Stimulated activated memory B cell treated with anti-CD40 and anti-IgM and Interleukin-4, amounts not matched to agents 10 μg/mL and 1 μg/mL and 100 μg/mL, for 72 hours (primary cell): ENCODE measurements at regions not wholly inside any gene's neighbourhood (a gene's known extent, or its start where the extent isn't known, plus 50 kb on each side); places are given as distances from the start of the nearest gene placed in this dataset.

Source experiments
- ATAC-seq: fragments of 150-1000 bp; cut with Tn5 transposase; 2 replicates; pipeline ENCODE4 v1.10.0; 2021
- H3K27ac Mint-ChIP-seq: one replicate; pipeline ENCODE4 v1.8.0; 2022; ENCODE audit warnings: mild to moderate bottlenecking, mixed read lengths
- H3K27me3 Mint-ChIP-seq: one replicate; pipeline ENCODE4 v1.8.0; 2022; ENCODE audit warnings: mixed read lengths
- H3K36me3 Mint-ChIP-seq: one replicate; pipeline ENCODE4 v1.8.0; 2022; ENCODE audit warnings: mixed read lengths
- H3K4me1 Mint-ChIP-seq: one replicate; pipeline ENCODE4 v1.8.0; 2022; ENCODE audit warnings: mixed read lengths
- H3K4me3 Mint-ChIP-seq: one replicate; pipeline ENCODE4 v1.8.0; 2022; ENCODE audit warnings: mild to moderate bottlenecking, moderate library complexity, mixed read lengths
- H3K9me3 Mint-ChIP-seq: one replicate; pipeline ENCODE4 v1.8.0; 2022; ENCODE audit warnings: mixed read lengths

DNA sequence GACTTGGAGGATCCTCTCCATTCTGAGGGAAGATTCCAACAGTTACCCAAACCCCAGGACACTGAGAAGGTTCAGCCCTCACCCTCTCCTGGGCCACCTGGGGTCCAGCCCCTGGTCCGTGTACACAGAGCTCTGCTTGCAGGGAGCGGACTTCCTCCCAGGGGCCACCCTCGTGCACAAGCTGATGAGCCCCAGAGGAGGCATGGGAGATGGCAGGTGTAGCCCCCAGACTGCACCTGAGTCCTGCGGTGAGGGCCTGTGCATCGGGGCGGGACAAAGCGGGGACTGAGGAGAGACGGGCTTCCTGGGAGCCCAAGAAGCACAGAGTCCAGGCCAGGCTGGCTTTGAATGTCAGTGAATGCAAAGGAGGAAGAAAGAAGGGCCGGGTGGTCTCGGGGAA is 1374.9 kb downstream of the BRD1 start:
- Mint-ChIP-seq H3K36me3 (no peaks in the 10 kb centered on the region), H3K27me3 (peaks cover 63% of the 10 kb centered on the region), H3K4me3 (no peak overlapping the region), H3K27ac (no peak overlapping the region), H3K9me3 (no peaks in the 10 kb centered on the region), H3K4me1 (no peaks in the 10 kb centered on the region)
- no peak for ATAC-seq

DNA sequence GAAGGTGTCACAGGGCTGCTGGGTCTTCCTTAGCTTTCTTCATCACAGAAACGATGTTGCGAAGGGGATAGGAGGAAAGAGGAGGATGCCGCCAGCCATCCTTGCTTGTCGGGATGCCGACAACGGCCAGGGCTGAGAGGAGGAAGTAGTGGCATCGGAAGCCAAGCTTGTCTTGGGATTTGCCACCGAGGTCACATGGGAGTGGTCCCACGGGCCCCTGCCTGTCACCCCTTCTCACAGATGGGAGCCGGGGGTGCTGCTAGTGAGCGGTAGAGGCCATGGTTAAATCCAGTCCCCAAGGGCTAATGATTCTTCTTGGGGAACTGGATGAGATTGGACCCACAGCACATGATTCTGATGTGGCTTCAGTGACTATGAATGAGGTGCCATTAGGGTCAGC is 1375.8 kb downstream of the BRD1 start:
- Mint-ChIP-seq H3K27me3 (peaks cover 54% of the 10 kb centered on the region), H3K9me3 (no peaks in the 10 kb centered on the region), H3K4me1 (no peaks in the 10 kb centered on the region), H3K27ac (no peak overlapping the region), H3K4me3 (no peak overlapping the region), H3K36me3 (no peaks in the 10 kb centered on the region)
- no peak for ATAC-seq

DNA sequence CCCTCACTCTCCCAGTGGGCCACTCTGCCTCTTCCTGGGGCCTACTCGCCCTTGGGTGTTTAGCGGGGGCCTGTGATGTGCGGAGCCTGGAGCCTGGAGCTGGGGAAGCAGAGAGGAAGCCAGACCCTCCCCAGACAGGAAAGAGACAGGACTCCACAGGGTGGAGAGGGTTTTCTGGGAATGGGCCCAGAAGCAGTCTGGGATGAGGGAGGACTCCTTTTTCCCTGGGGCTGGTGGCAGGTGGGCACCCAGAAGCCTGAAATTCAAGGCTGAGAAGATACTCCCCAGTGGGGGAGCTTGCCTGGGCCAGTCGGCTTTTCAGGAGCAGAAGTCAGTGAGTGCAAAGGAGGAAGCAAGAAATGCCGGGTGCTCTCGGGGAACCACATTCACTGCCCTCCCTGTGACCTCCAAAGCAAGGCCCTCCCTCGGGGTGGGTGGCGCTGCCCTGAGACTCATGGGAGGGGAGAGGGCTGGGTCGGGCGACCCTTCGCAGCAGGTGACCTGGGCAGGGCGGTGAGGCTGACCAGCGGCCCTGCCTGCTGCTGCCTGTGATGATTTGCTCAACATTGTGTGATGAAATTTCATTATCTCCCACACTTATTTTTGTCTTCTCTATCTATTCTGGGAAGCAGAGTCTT is 1377.4 kb downstream of the BRD1 start:
- H3K36me3 Mint-ChIP-seq = no peaks in the 10 kb centered on the region
- peak; percentile 42 for ATAC-seq
- no peaks in the 10 kb centered on the region for H3K4me1 Mint-ChIP-seq
- H3K27me3 Mint-ChIP-seq = peaks cover 38% of the 10 kb centered on the region
- no peak overlapping the region for H3K4me3 Mint-ChIP-seq
- H3K27ac Mint-ChIP-seq = no peak overlapping the region
- H3K9me3 Mint-ChIP-seq = no peaks in the 10 kb centered on the region

DNA sequence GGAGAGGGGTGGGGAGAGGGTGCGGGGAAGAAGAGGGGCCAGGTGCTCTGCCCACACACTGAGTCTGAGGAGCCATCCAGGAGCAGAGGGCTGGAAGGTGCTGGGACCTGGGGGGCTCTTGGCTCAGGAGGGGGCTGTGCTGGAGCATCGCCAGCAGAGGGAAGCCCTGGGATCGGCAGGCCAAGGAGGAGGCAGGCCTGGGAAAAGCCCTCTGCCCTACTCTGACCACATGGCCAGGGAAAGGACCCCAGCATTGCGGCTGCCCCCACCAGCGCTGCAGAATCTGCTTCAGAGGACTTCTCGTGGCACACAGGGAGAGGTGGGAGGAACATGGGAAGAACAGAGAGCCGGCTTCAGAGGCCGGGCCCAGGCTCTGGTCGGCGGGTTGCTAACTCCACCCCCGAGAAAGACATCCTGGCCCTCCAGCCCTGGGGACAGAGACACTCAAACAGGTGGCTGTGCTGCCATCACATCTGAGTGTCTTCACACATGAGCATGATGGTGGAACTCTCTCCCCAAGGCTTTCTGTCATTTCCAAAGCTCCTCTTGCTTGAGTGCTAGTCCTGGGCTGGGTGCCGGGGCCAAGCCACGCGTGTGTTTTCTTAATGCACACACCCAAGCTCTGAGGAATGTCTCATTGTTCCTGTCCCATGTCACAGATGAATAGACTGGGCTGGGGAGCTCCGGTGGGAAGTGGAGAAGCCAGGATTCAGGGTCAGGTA is 1378.0 kb downstream of the BRD1 start:
- no peak for ATAC-seq
- Mint-ChIP-seq H3K4me1 (peaks cover 3% of the 10 kb centered on the region), H3K27ac (no peak overlapping the region), H3K27me3 (peaks cover 31% of the 10 kb centered on the region), H3K36me3 (no peaks in the 10 kb centered on the region), H3K9me3 (no peaks in the 10 kb centered on the region), H3K4me3 (no peak overlapping the region)

DNA sequence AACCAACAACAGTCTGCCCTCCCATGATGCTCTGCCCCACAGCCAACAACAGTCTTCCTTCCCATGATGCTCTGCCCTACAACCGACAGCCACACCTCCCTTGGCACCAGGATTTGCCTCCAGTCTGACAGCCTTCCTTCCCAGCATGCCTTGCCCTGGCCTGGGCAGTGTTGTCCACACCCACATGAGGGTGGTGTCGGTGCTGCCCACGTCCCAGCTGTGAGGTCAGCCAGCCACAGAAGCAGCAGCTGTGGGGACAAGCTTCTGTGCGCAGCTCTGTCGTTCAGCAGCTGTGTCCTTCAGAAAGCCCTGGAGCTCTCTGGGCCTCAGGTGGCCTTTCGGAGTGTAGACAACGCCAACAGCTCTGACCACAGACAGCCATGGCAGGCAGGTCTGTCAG is 1378.9 kb downstream of the BRD1 start:
- no peaks in the 10 kb centered on the region for H3K9me3 Mint-ChIP-seq
- H3K27me3 Mint-ChIP-seq = peaks cover 23% of the 10 kb centered on the region
- no peaks in the 10 kb centered on the region for H3K36me3 Mint-ChIP-seq
- H3K27ac Mint-ChIP-seq = no peak overlapping the region
- no peak overlapping the region for H3K4me3 Mint-ChIP-seq
- ATAC-seq = no peak
- peaks cover 9% of the 10 kb centered on the region for H3K4me1 Mint-ChIP-seq

DNA sequence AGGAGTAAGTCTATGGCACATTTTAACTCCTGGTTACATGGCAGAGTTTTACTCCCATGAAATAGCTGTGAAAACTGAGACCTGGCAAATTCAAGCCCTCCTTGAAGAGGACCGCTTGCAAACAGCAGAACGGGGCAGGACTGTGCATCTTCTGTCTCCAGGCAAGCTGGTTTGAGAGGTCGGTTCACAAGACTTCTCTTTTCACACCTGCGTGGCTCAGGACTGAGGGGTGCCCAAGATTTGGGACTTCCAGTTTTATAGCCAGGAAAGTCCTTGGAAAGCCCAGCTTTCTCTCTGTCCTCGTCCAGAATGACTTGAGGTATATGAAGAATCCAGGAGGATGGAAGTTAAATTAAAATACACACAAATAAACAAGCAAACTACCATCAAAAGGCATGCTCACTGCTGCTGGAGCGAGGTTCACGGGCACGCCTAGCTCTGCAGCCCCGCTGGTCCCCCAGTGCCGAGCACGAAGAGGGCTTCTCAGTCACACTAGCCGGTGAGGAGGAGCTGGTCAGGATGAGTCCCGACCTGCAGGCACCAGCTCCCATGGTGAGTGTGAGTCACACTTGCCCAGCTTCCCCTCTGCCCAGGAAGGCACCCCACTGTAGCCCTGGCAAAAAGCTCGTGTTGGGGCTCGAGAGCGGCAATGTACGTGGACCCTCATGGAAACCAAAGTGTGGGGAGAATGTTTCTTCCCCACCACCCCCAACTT is 1382.4 kb downstream of the BRD1 start:
- H3K27me3 Mint-ChIP-seq = peaks cover 30% of the 10 kb centered on the region
- peaks cover 9% of the 10 kb centered on the region for H3K4me1 Mint-ChIP-seq
- H3K4me3 Mint-ChIP-seq = no peak overlapping the region
- peaks cover 3% of the 10 kb centered on the region for H3K9me3 Mint-ChIP-seq
- no peaks in the 10 kb centered on the region for H3K36me3 Mint-ChIP-seq
- ATAC-seq = no peak
- no peak overlapping the region for H3K27ac Mint-ChIP-seq

DNA sequence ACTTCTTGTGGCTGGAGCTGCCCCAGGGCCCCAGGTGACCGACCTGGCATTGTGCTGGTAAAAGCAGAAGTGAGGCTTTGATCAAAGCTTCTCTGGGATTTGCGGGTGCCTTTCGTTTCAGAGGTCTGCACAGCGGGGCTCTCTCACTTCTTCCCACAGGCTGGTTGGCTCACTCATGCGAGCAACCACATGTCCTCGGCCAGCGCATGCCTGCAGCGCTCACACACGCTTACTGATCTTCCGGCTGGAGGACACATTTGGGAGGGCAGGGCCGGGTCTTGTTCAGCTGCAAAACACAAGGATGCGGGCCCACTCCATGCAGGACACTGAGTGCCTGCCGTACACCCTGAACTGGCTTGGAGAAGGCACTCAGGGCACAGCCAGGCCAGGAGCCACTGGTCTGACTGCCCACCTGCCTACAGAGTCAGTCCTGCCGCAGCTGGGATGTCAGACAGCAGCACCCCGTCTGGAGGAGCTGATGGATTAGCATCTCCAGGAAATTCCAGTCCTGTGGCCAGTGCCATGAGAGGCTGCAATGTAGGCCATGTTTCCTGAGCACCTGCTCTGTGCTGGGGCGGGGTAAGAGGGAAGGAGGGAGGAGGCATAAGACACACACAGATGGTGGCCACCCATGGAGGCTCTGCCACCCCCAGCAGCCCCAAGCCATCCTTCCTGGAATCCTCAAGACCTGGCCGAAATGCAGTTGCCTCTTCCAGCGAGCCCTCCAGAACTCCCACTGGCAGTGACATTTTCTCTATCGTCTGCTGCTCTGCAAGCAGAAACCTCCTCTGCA is 1383.2 kb downstream of the BRD1 start:
- Mint-ChIP-seq H3K4me3 (no peak overlapping the region), H3K4me1 (peaks cover 9% of the 10 kb centered on the region), H3K27me3 (peaks cover 38% of the 10 kb centered on the region), H3K36me3 (no peaks in the 10 kb centered on the region), H3K9me3 (peaks cover 3% of the 10 kb centered on the region), H3K27ac (no peak overlapping the region)
- peak; percentile 97 for ATAC-seq

DNA sequence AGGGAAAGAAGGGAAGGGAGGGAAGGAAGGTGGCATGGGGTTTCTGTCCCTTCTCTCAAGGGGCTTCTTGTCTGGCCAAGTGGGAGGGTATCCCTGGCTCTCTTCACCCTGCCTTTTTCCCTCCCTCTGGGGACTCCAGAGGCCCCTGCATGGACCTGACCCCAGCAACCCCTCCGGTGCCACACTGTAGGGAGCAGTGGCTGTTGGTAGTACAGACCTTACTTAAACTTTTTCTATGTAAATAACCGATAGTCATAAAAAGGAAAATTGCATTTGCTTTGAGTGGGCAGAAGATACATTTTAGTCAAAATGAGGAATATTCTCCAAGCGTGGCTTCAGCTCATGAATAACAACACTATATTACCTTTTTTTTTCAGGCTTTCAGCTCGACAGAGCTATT is 1384.0 kb downstream of the BRD1 start:
- H3K36me3 Mint-ChIP-seq = no peaks in the 10 kb centered on the region
- no peak for ATAC-seq
- peaks cover 44% of the 10 kb centered on the region for H3K27me3 Mint-ChIP-seq
- H3K27ac Mint-ChIP-seq = no peak overlapping the region
- peaks cover 9% of the 10 kb centered on the region for H3K4me1 Mint-ChIP-seq
- no peak overlapping the region for H3K4me3 Mint-ChIP-seq
- H3K9me3 Mint-ChIP-seq = peaks cover 3% of the 10 kb centered on the region

DNA sequence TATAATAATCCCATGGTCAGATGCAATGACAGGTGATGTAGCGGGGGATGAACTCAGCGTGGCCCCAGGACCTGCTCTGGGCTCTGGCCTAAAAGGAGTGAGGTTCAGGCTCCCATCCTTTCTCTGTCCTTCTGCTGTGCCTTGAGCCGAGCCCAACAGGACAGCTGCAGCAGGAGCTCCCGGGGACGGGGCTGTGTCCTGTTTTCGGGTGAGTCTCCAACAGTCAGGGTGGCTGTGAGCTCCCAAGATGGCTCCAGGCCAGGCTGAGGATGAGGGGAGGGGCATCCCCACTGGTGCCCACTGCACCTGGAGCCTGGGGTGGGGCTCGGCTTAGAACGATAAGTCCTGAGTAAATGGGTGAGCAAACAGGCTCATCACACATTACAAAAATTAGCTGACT is 1385.0 kb downstream of the BRD1 start:
- no peak for ATAC-seq
- peaks cover 54% of the 10 kb centered on the region for H3K27me3 Mint-ChIP-seq
- no peaks in the 10 kb centered on the region for H3K36me3 Mint-ChIP-seq
- H3K4me3 Mint-ChIP-seq = no peak overlapping the region
- H3K4me1 Mint-ChIP-seq = peaks cover 9% of the 10 kb centered on the region
- no peak overlapping the region for H3K27ac Mint-ChIP-seq
- H3K9me3 Mint-ChIP-seq = peaks cover 10% of the 10 kb centered on the region

DNA sequence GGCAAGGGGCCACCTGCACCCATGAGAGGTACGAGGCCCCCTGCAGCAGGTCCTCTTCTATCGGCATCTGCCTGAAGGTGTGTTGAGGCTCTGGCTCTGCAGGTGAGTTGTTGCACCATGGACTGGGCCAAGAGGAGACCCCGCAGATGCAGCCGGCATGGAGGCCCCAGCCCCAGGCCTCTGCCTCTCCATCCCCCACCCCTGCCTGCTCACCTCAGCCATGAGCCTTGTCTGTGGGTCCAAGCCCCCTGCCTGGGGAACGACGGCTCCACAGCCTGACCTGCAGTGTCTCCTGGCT is 1386.2 kb downstream of the BRD1 start:
- no peak overlapping the region for H3K4me3 Mint-ChIP-seq
- ATAC-seq = no peak
- peaks cover 9% of the 10 kb centered on the region for H3K4me1 Mint-ChIP-seq
- no peaks in the 10 kb centered on the region for H3K36me3 Mint-ChIP-seq
- H3K9me3 Mint-ChIP-seq = peaks cover 16% of the 10 kb centered on the region
- no peak overlapping the region for H3K27ac Mint-ChIP-seq
- peaks cover 58% of the 10 kb centered on the region for H3K27me3 Mint-ChIP-seq

DNA sequence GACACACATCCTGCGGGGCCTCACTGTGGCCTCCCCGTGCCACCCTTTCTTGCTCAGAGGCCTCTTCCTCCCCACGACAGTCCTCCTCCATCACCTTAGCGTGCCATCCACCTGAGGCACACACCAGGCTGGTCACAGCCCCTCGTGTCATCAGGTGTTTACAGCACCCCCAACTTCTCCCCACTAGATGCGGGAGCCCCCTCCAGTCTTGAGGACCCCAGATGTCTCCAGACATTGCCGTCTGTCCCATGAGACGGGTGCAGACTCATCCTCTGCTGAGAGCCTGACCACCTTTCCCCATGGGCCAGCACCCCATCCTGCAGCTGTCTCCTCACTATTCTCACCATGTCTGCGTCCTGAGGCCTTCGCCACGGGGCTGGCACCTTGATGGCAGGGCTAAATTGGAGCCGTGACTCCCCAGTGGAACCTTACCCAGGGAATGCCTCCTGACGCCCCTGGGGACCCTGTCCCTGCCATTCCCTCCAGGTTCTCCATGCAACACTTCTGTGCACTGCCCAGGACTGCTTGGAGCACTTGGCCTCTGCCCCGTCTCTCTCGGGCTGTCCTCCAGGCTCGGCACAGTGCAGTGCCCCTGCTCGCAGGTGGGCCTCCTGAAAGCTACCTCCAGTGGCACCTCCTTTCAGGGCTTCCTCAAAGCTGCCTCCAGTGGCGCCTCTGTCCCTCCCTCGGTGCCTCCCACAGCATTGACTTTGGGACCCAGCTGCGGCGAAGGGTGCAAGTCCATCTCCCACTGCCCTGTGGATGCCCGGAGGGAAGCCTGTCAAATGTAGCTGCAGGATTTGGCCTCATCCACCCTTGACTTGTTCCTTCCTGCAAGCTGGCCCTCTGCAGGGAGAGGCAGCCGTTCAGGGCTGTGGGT is 1386.8 kb downstream of the BRD1 start:
- Mint-ChIP-seq H3K27ac (no peak overlapping the region), H3K9me3 (peaks cover 16% of the 10 kb centered on the region), H3K4me1 (peaks cover 9% of the 10 kb centered on the region), H3K36me3 (no peaks in the 10 kb centered on the region), H3K4me3 (no peak overlapping the region), H3K27me3 (peaks cover 58% of the 10 kb centered on the region)
- no peak for ATAC-seq

DNA sequence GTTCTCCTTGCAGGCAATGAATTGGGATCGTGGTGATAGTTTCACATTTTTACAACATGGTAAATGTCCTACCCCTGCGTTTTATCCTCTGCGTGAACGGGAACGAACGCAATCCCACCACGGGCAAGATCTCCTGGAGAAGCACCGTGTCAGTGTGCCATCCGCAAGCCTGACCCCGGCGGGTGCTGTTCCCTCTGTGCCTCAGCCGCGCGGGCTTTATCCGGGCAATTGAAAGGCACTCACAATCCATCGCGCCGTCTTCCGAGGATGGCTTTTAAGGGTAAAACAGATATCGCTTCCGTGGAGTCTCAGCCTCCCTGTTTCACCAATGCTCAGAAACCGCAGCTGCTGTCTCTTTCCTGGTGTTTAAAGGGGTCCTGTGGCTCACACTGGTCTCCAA is 1387.5 kb downstream of the BRD1 start:
- Mint-ChIP-seq H3K4me1 (peaks cover 9% of the 10 kb centered on the region), H3K27ac (no peak overlapping the region), H3K9me3 (peaks cover 19% of the 10 kb centered on the region), H3K27me3 (peaks cover 58% of the 10 kb centered on the region), H3K36me3 (no peaks in the 10 kb centered on the region), H3K4me3 (no peak overlapping the region)
- no peak for ATAC-seq

DNA sequence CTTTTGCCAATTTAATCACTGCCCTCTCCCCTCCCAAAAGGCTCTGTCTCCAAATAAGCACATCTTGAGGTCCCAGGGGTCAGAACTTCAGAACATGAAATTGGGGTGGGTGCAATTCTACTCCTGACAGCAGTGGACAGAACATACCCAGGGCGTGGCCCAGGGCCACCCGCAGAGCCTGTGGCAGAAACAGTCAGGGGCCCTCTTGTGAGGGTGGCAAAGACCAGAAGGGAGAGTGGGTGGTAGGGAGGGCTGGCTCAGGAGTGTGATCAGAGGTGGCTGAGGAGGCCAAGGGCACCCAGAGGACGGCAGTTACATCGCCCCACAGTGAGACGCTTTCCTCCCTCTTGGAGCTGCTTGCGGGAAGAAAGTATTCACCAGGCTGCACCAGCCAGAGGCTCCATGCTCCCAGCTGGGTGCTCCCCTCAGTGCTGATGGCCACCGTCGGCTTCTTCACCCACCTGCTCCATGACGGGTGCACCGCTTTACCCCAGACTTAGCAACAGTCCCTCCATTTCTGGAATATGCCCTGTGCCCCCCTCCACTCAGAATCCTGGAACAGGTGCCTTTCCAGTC is 1388.0 kb downstream of the BRD1 start:
- Mint-ChIP-seq H3K27ac (no peak overlapping the region), H3K4me3 (no peak overlapping the region), H3K9me3 (peaks cover 19% of the 10 kb centered on the region), H3K36me3 (no peaks in the 10 kb centered on the region), H3K4me1 (peaks cover 7% of the 10 kb centered on the region), H3K27me3 (peaks cover 58% of the 10 kb centered on the region)
- no peak for ATAC-seq

DNA sequence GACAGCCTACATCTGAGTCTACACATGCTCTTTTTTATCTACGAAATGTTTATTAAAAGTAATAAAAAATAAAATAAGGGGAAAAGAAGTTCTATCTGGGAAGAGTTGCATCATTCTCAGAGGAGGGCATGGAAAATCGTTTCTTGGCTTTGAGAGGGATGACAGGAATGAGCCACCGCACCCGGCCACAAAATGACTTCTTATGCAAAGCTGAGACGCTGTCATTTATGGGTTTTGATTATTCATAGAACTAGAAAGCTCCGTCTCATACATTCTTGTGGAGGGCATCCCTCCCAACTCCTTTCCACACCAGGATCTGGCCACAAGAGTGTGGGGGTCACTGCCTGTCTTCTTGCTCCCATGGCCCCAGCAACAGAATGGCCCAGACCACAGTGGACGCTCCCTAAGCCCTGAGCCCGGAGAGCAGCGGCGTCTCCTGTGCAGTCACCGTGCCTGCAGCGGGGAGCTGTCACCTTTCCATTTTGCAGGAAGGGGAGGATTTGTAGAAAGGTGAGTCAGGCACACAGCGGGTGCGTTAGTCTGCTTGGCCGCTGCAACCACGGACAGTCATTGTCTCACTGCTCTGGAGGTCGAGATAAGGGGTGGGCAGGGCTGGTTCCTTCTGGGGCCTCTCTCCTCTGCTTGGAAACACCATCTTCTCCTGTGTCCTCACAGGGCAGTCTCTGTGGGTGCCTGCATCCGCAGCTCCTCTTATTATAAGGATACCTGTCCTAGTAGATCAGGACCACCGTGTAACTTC is 1388.7 kb downstream of the BRD1 start:
- no peak for ATAC-seq
- Mint-ChIP-seq H3K9me3 (peaks cover 19% of the 10 kb centered on the region), H3K36me3 (no peaks in the 10 kb centered on the region), H3K4me1 (no peaks in the 10 kb centered on the region), H3K4me3 (no peak overlapping the region), H3K27me3 (peaks cover 62% of the 10 kb centered on the region), H3K27ac (no peak overlapping the region)
